ENCODE measurements at regions not wholly inside any gene's neighbourhood (a gene's known extent, or its start where the extent isn't known, plus 50 kb on each side); places are given as distances from the start of the nearest gene placed in this dataset.

- no peak overlapping the region for H3K9ac ChIP-seq (ENCODE audit: low read length)
- no peaks in the 10 kb centered on the region for H3F3A ChIP-seq (ENCODE audit: insufficient read depth, low read length, poor library complexity, severe bottlenecking)
- H3K9me2 ChIP-seq (ENCODE audit: insufficient read depth, low read length): no peaks in the 10 kb centered on the region
- no peak overlapping the region for H3K4me3 ChIP-seq (ENCODE audit: low read length)
- no peaks in the 10 kb centered on the region for H3K36me3 ChIP-seq (ENCODE audit: insufficient read depth, low read length)
- H3K9me3 ChIP-seq (ENCODE audit: low read length): no peaks in the 10 kb centered on the region
- no peaks in the 10 kb centered on the region for H3K27me3 ChIP-seq (ENCODE audit: insufficient read depth, low read depth, low read length)
- no peaks in the 10 kb centered on the region for H4K20me1 ChIP-seq (ENCODE audit: insufficient read depth)
- no peak overlapping the region for H3K4me2 ChIP-seq (ENCODE audit: low read length)
- no peaks in the 10 kb centered on the region for H3K79me2 ChIP-seq (replicated peaks; ENCODE audit: insufficient read depth, low read length)
- no peak overlapping the region for H2AFZ ChIP-seq (ENCODE audit: low read depth, low read length)
- TF ChIP-seq SMC3 (conservative IDR thresholded peaks at IDR 0.05; ENCODE audit: poor library complexity): no peak
- no peak for TF ChIP-seq POLR2AphosphoS5 (IDR thresholded peaks at IDR 0.05)
- H3K27ac ChIP-seq (ENCODE audit: low read length): no peak overlapping the region
Observed at GRCh38 chr2:105517814-105518705, 119.2 kb upstream of the FHL2 start.

GRCh38 chr2:105515581-105516415 is 116.9 kb upstream of the FHL2 start:
- no peaks in the 10 kb centered on the region for H4K20me1 ChIP-seq (ENCODE audit: insufficient read depth)
- no peak overlapping the region for H3K4me3 ChIP-seq (ENCODE audit: low read length)
- no peaks in the 10 kb centered on the region for H3K36me3 ChIP-seq (ENCODE audit: insufficient read depth, low read length)
- H3F3A ChIP-seq (ENCODE audit: insufficient read depth, low read length, poor library complexity, severe bottlenecking): no peaks in the 10 kb centered on the region
- H3K27ac ChIP-seq (ENCODE audit: low read length): no peak overlapping the region
- no peaks in the 10 kb centered on the region for H3K9me3 ChIP-seq (ENCODE audit: low read length)
- no peak overlapping the region for H2AFZ ChIP-seq (ENCODE audit: low read depth, low read length)
- TF ChIP-seq RAD21 (conservative IDR thresholded peaks at IDR 0.05): no peak
- no peak for TF ChIP-seq CTCF (IDR thresholded peaks at IDR 0.05; ENCODE audit: poor library complexity, severe bottlenecking)
- TF ChIP-seq SMC3 (conservative IDR thresholded peaks at IDR 0.05; ENCODE audit: poor library complexity): no peak
- no peak for TF ChIP-seq POLR2AphosphoS5 (IDR thresholded peaks at IDR 0.05)
- no peak for TF ChIP-seq EZH2 (IDR thresholded peaks at IDR 0.05; ENCODE audit: borderline replicate concordance, insufficient read depth, low read length, poor library complexity, severe bottlenecking)
- no peak for TF ChIP-seq EP300 (conservative IDR thresholded peaks at IDR 0.05; ENCODE audit: poor library complexity, severe bottlenecking)
- no peak for TF ChIP-seq REST (IDR thresholded peaks at IDR 0.05; ENCODE audit: borderline replicate concordance)
- no peak for TF ChIP-seq TAF1 (IDR thresholded peaks at IDR 0.05; ENCODE audit: low read depth)
- TF ChIP-seq MXI1 (conservative IDR thresholded peaks at IDR 0.05; ENCODE audit: poor library complexity, severe bottlenecking): no peak
- no peak overlapping the region for H3K4me2 ChIP-seq (ENCODE audit: low read length)
- no peak overlapping the region for H3K9ac ChIP-seq (ENCODE audit: low read length)
- H3K27me3 ChIP-seq (ENCODE audit: insufficient read depth, low read depth, low read length): no peaks in the 10 kb centered on the region
- no peaks in the 10 kb centered on the region for H3K79me2 ChIP-seq (replicated peaks; ENCODE audit: insufficient read depth, low read length)
- no peaks in the 10 kb centered on the region for H3K9me2 ChIP-seq (ENCODE audit: insufficient read depth, low read length)
